Renal cortical epithelial cell (primary cell): ENCODE measurements at regions not wholly inside any gene's neighbourhood (a gene's known extent, or its start where the extent isn't known, plus 50 kb on each side); places are given as distances from the start of the nearest gene placed in this dataset.
"Not testable (repeated sequence)": the region's sequence is repeated elsewhere in the genome, so short reads cannot be mapped to it uniquely, and the experiment has no call there.

Experiments used
- DNase-seq: peaks from one replicate; pipeline ENCODE4 v3.0.0-alpha.2; 2011; ENCODE audit warnings: low read depth

GRCh38 chr9:108277216-108277615 is 578.6 kb downstream of the ACTL7B start:
- DNase-seq: no peak

- no peak for DNase-seq
These were observed 579.9 kb downstream of the ACTL7B start for GRCh38 chr9:108275906-108276305.

DNA sequence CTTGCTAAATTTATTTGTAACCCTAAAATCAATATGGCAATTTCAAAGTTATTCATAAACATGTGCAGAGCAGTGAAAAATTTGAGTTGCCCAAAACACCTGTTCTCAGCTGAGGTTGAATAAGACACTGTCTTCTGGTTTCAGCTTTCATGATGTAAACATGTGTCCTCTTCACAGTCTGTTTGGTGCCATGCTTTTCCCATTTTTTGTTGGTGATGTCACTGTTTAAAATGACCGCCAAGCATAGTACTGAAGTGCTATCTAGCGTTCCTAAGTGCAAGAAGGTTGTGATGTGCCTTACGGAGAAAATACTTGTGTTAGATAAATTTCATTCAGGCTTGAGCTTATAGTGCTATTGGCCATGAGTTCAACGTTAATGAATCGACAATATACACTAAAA is 580.8 kb downstream of the ACTL7B start:
- DNase-seq: no peak

- DNase-seq: no peak
These were observed 581.8 kb downstream of the ACTL7B start for GRCh38 chr9:108273988-108274387.

- DNase-seq: peak; percentile 56
These were observed 583.4 kb downstream of the ACTL7B start for GRCh38 chr9:108272349-108272899.

DNA sequence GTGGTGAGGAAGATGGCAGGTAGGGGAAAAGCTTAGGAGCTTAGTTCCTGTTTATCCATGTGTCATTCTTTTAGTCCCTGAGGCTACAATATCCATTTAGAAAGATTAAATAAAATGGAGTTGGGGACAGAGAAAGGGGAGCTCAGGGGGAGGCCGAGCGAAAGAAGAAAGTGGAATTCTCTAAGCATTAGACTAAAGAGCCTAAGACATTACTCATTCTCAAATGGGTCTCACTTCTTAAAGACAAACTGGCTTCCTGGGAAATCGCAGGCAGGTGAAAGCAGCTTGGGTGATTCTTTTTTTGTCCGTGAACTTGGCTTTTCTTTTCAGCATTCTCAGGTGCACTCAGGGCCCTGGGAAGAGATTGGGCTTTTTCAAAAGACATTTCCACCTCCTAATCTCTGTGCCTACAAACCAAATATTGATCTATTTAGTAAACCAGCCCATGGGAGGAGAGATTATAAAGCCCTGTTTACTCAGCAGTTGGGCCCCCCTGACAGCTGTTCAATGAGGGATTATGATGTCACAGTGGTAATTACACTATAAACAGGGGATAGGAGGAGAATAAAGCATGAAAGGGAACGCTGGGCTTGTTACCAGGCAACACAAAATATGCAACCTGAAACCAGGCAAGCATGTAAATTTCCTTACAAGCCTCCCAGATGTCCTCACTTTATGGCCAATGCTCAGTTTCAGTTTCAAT is 584.0 kb downstream of the ACTL7B start:
- DNase-seq: peak; percentile 89

DNA sequence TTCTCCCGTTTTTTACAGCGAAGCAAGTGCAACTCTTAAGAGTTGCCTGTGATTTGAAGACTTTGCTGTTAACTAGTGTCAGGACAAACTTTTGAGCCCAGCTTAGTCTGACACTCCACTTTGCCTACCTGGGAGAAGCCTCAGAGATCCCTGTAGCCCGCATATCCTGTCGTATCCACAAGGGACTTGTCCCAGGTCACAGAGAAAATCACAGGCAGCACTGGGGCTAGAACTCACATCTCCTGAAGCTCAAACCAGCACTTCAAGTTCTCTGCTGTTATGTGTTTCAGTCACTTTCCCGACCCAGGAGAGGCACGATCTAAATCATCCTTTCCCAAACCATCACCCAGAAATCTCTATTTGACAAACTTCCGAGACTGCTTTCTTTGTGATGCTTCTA is 584.5 kb downstream of the ACTL7B start:
- no peak for DNase-seq

- DNase-seq: no peak
These were observed 585.2 kb downstream of the ACTL7B start for GRCh38 chr9:108270561-108270960.

DNA sequence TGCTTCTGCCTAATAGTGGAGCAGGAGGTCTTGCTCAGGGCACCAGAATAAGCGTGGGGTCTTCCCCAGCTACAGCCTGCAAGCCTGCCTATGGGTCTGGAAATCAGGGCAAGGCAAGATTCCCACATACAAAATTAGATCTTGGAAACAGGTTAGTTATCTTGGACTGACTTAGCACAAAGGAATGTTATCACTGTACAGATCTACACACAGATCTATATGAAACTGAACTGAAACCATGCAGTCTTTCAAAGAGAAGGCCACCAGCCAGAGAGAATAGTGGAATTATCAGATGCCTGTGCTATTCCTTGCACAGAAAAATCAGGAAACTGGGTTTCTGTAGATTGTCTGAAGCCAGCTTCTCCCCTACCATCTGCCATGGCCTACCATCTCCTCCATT is 585.7 kb downstream of the ACTL7B start:
- peak; percentile 42 for DNase-seq

- no peak for DNase-seq
These were observed 586.4 kb downstream of the ACTL7B start for GRCh38 chr9:108269371-108269770.

DNA sequence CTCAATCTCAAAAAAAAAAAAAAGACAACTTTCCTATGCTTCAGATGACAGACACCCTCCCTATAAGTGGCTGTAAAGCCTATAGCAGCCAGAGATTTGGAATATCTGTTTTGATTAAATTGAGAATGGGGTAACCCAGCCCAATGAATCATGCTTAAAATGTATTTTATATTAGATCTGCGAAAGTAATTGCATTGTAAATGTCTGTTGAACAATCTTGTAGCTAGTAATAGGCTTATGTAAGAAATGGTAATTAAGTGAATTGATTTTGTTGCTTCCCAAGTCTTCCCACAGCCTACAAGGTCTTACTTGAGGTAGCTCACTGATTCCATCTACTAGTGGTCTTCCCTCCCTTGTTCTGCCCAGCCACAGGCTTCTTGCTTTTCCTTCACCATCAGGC is 590.7 kb downstream of the ACTL7B start:
- no peak for DNase-seq

DNA sequence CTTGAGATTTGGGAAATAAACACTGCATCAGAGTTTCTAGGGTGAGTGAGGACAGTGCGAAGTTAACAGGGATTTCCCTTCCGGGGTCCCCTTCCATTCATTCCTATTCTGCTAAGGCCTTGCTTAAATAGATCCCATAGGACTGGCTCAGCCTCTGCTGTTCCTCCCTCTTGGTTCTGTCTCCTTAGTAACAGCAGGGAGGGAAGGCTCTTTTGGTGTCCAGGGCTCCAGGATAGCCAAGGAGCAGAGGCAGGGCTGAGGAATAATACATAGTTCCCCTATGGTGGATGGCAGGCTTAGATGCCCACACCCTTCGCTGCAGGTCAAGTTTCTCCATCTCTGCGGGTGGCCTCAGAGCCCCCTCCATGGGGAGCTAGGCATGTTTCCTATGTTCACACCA is 591.7 kb downstream of the ACTL7B start:
- no peak for DNase-seq

DNA sequence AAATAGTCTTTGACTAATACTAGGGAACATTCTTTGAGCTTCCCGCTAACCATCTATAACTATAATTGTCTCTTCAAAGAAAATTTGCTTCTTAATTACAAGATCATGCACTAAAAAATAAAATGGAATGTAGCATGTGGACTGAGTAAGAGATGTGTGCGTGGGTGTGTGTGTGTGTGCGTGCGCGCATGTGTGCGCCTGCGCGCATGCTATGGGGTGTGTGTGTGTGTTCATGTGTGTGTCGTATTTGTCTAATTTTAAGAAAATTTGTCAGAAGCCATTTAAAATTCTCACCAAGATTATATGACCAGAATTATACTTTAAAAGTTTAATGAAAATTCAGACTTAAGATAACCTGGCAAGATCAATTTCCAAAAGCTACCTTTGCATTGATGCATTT is 593.0 kb downstream of the ACTL7B start:
- no peak for DNase-seq

GRCh38 chr9:108259917-108260675 is 595.7 kb downstream of the ACTL7B start:
- peak; percentile 28 for DNase-seq

- no peak for DNase-seq
These were observed 597.1 kb downstream of the ACTL7B start for GRCh38 chr9:108258640-108259039.

DNA sequence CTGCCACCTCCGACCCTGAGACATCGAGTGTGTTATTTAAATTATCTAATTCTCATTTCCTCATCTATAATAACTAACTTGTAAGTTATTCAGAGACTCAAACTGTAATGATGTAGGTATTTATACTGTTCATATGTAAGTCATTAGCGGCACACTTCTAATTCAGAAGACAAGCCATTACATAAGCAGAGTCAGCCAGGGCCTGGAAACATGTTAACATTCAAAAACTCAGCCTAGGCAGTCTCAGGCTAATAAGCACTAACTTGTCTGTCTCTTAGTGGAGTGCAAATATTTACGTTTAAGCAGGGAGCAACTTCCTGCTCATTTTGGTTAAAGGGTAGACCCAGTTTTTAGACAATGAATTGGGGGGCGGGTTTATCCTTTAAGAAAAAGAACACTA is 598.4 kb downstream of the ACTL7B start:
- no peak for DNase-seq

- no peak for DNase-seq
These were observed 601.5 kb downstream of the ACTL7B start for GRCh38 chr9:108254236-108254635.

DNA sequence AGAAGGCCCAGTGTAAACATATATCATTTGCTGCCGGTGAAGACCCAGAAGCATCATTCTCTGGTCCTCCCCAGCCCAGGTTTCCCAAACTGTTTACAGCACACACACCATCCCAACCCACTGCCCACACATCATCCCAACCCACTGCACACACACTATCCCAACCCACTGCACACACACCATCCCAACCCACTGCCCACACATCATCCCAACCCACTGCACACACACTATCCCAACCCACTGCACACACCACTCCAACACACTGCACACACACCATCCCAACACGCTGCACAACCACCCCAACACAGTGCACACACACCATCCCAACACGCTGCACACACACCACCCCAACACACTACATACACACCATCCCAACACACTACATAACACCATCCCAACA is 608.4 kb downstream of the ACTL7B start:
- DNase-seq: not testable (repeated sequence)

GRCh38 chr9:108245901-108246300 is 609.9 kb downstream of the ACTL7B start:
- no peak for DNase-seq

DNA sequence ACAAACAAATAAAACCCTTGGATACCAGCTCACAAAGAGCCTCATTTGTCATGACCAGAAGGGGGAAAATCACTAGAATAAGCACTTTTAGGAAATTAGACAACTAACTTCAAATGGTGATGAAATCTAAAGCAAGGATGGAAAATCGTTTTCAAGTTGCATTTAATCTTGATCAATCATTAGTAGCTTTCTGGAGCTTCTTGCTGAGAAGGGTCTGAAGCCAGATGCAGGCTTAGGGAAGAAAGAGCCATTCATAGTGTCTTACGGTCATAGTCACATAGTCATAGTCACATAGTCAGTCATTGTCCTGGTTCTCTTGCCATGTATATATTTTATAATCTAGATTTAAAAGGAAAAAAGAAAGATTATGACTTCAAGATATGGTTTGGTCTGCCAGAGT is 610.5 kb downstream of the ACTL7B start:
- no peak for DNase-seq

- no peak for DNase-seq
These were observed 611.1 kb downstream of the ACTL7B start for GRCh38 chr9:108244686-108245085.

DNA sequence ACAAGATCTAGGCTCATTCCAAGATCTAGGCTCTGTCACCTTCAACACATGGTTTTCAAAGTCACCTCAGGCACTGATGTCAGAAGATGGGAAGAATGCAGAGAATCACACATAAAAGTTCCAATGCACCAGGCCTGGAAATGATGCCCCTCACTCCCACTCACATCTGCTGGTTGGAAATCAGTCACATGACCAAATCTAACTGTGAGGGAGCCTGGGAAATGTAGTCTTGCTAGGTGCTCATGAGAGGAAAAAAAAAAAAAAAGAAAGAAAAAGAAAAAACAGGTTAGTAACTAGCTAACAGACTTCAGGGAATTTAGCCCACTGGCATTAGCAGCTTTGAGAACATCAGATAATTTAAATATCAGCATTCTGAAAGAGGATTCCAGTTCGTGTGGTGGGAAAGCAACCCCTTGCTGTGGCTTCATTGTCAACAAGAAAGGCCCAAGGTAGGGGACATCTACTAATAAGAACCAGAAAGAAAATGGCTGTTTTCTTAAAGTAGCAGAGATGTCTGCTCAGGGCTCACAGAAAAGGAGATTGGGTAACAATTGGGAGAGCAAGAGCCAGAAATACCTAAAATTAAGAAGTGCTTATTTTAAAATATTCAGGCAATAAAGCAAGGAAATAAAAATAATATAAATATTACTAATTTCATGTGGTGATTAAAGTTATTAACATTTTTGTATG is 614.3 kb downstream of the ACTL7B start:
- no peak for DNase-seq
